HepG2 (cell line): ENCODE measurements at regions not wholly inside any gene's neighbourhood (a gene's known extent, or its start where the extent isn't known, plus 50 kb on each side); places are given as distances from the start of the nearest gene placed in this dataset.

Experiments
- ATAC-seq: fragments of 200-7000 bp; cut with Tn5 transposase; 3 replicates; pipeline ENCODE4 v1.9.1; 2020; ENCODE audit warnings: mild to moderate bottlenecking, moderate library complexity
- BruUV-seq: library from RNA; stranded (reverse); fragments of 400-500 nt; replicated peaks from 2 replicates; lab custom pipeline; 2021; lab: Mats Ljungman, UMichigan
- CTCF ChIA-PET: fragments of 300-600 bp; formaldehyde crosslinking; extraction: SDS; loops from one replicate; lab custom pipeline; 2021; ENCODE audit warnings: low total read pairs, inconsistent platforms, low intra/inter-chr PET ratio; lab: Yijun Ruan, JAX
- POLR2A ChIA-PET: fragments of 350-600 bp; sonication (Branson Sonifier 250); formaldehyde crosslinking; loops from one replicate; lab custom pipeline; 2020; ENCODE audit warnings: antibody characterized with exemption, inconsistent platforms; lab: Yijun Ruan, JAX
- DNase-seq: peaks from one replicate; pipeline ENCODE4 v3.0.0-alpha.2; 2015; ENCODE audit warnings: low spot score
- FAIRE-seq: peaks from 3 replicates; lab custom pipeline; 2011; peaks lifted over from hg19 to GRCh38; lab: Jason Lieb, UNC
- H2AFZ ChIP-seq: one replicate; pipeline ENCODE4 v1.6.1; 2011; ENCODE audit warnings: low read length, inconsistent platforms
- H3K27ac ChIP-seq: fragments of 300-600 bp; 3 replicates; pipeline ENCODE4 v1.8.0; 2011; ENCODE audit warnings: mixed run types, mild to moderate bottlenecking, mixed read lengths, low read length, inconsistent platforms; ENCODE audit not compliant: insufficient read depth; ENCODE audit errors: extremely low read length
- H3K27me3 ChIP-seq, 2 experiments: fragments of 200-600 bp in 1 of 2; 2 replicates in 1 of 2; 3 replicates in 1 of 2; pipeline versions ENCODE4 v1.6.0 to v1.8.0; 2011; ENCODE audit warnings: low read length in 2 of 2, mild to moderate bottlenecking in 2 of 2, moderate library complexity in 2 of 2, inconsistent platforms in 1 of 2; ENCODE audit not compliant: insufficient read depth in 2 of 2, control insufficient read depth in 1 of 2
- H3K36me3 ChIP-seq, 2 experiments: fragments of 200-600 bp in 1 of 2; replicated peaks in 1 of 2; 2 replicates in 1 of 2; 3 replicates in 1 of 2; pipeline versions ENCODE4 v1.5.1 to v1.8.0; 2011; ENCODE audit warnings: low read length in 2 of 2, inconsistent platforms in 1 of 2; ENCODE audit not compliant: insufficient read depth in 2 of 2, control insufficient read depth in 1 of 2
- H3K4me1 ChIP-seq: 2 replicates; pipeline ENCODE4 v1.5.1; 2012; ENCODE audit warnings: low read length, inconsistent platforms; ENCODE audit not compliant: insufficient read depth
- H3K4me2 ChIP-seq: 2 replicates; pipeline ENCODE4 v1.6.0; 2011; ENCODE audit warnings: low read depth, low read length, inconsistent platforms
- H3K4me3 ChIP-seq, 3 experiments: fragments of 200-600 bp in 1 of 3; sonication (generic), shearing (Covaris generic) in 1 of 3; replicated peaks in 1 of 3; 2 replicates each; pipeline ENCODE4 v1.5.1; 2011 to 2016; ENCODE audit warnings: low read length in 3 of 3, inconsistent platforms in 2 of 3, low read depth in 2 of 3, mild to moderate bottlenecking in 2 of 3, control low read depth in 1 of 3, mixed read lengths in 1 of 3; ENCODE audit not compliant: insufficient read depth in 1 of 3
- H3K79me2 ChIP-seq: one replicate; pipeline ENCODE4 v1.6.1; 2011; ENCODE audit warnings: low read length, inconsistent platforms; ENCODE audit not compliant: insufficient read depth
- H3K9ac ChIP-seq: 2 replicates; pipeline ENCODE4 v1.6.0; 2011; ENCODE audit warnings: mild to moderate bottlenecking, low read depth, low read length, inconsistent platforms; ENCODE audit not compliant: insufficient read depth
- H3K9me3 ChIP-seq: 2 replicates; pipeline ENCODE4 v1.5.1; 2012; ENCODE audit warnings: mild to moderate bottlenecking, low read length
- H4K20me1 ChIP-seq: 2 replicates; pipeline ENCODE4 v1.6.0; 2011; ENCODE audit warnings: inconsistent platforms, mild to moderate bottlenecking, low read length, moderate library complexity; ENCODE audit not compliant: insufficient read depth
- ADNP ChIP-seq: sonication (generic); formaldehyde crosslinking; IDR thresholded peaks from 2 replicates; pipeline ENCODE4 v1.4.0; 2020; ENCODE audit warnings: missing genetic modification reagents
- FOSL1 ChIP-seq: sonication (generic); formaldehyde crosslinking; IDR thresholded peaks from 2 replicates; pipeline ENCODE4 v1.9.0; 2021; ENCODE audit warnings: missing genetic modification reagents, borderline replicate concordance
- GTF3A ChIP-seq: sonication (generic); formaldehyde crosslinking; conservative IDR thresholded peaks from 2 replicates; pipeline ENCODE4 v1.4.0; 2020; ENCODE audit warnings: mild to moderate bottlenecking, missing genetic modification reagents
- HHEX ChIP-seq: IDR thresholded peaks from 2 replicates; pipeline ENCODE4 v1.6.1; 2016; ENCODE audit warnings: control low read depth
- HIVEP1 ChIP-seq: sonication (generic); formaldehyde crosslinking; IDR thresholded peaks from 2 replicates; pipeline ENCODE4 v1.4.0; 2020; ENCODE audit warnings: mild to moderate bottlenecking, missing genetic modification reagents
- HNRNPUL1 ChIP-seq: fragments of 200-400 bp; formaldehyde crosslinking; IDR thresholded peaks from 2 replicates; pipeline ENCODE4 v1.6.1; 2017; ENCODE audit warnings: low read depth, mild to moderate bottlenecking, low read length, moderate library complexity
- MAFF ChIP-seq: IDR thresholded peaks from 2 replicates; pipeline ENCODE4 v1.6.1; 2011; ENCODE audit warnings: low read depth, low read length, improper control_type of control experiment
- MAFK ChIP-seq, 2 experiments: IDR thresholded peaks in 1 of 2; conservative IDR thresholded peaks in 1 of 2; 2 replicates each; pipeline ENCODE4 v1.6.1; 2011; ENCODE audit warnings: improper control_type of control experiment in 2 of 2, low read length in 2 of 2
- MNT ChIP-seq: fragments of 450-650 bp; IDR thresholded peaks from 2 replicates; pipeline ENCODE4 v1.6.1; 2016
- ZFP36L2 ChIP-seq: sonication (generic); formaldehyde crosslinking; IDR thresholded peaks from 2 replicates; pipeline ENCODE4 v1.4.0; 2020; ENCODE audit warnings: missing genetic modification reagents
- ZNF44 ChIP-seq: sonication (generic); formaldehyde crosslinking; IDR thresholded peaks from 2 replicates; pipeline ENCODE4 v1.5.1; 2020; ENCODE audit warnings: mild to moderate bottlenecking, missing genetic modification reagents
- ZNF709 ChIP-seq: sonication (generic); formaldehyde crosslinking; IDR thresholded peaks from 2 replicates; pipeline ENCODE4 v1.5.0; 2020; ENCODE audit warnings: mild to moderate bottlenecking, missing genetic modification reagents
- ZNF780A ChIP-seq: sonication (generic); formaldehyde crosslinking; IDR thresholded peaks from 2 replicates; pipeline ENCODE4 v1.8.0; 2022; ENCODE audit warnings: mild to moderate bottlenecking, missing genetic modification reagents, moderate library complexity
- in situ Hi-C: cut with HindIII; loops from 2 replicates; pipeline ENCODE4 v1.10.0; 2017; ENCODE audit warnings: low pct_unique_long_range_greater_than_20kb; ENCODE audit not compliant: extremely low pct_ligation_motif_present
- intact Hi-C: fragments of 100-400 bp; cut with micrococcal nuclease; formaldehyde crosslinking; loops from one replicate; pipeline ENCODE4 v1.10.0; 2022; ENCODE audit not compliant: unreplicated experiment
- TF ChIP-seq, protein P1 (sequence below): sonication (generic); formaldehyde crosslinking; IDR thresholded peaks from 2 replicates; pipeline ENCODE4 v1.9.0; 2021; ENCODE audit warnings: missing genetic modification reagents, borderline replicate concordance
- TF ChIP-seq, protein P2 (sequence below): sonication (generic); formaldehyde crosslinking; IDR thresholded peaks from 2 replicates; pipeline ENCODE4 v1.8.0; 2022; ENCODE audit warnings: missing genetic modification reagents, low read depth, mild to moderate bottlenecking, borderline replicate concordance

DNA sequence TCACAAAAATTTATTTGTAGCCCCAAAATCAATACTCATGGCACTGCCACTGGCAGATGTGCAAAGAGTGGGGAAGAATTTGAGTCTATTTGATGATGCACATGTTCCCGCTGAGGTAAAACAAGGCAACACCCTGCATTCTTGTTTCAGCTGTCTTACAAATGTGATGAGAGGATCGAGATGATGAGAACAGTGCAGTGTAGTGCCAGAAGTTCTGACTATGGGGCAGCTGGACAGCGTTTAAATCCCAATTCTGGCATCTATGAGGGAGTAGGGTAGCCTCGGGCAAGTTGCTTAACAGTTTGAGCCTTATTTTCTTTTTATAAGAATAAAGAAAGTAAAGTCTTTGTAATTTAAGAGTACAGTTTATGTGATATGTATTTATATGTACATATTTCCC is 296.7 kb upstream of the FKBP1C start (continued):
- TF ChIP-seq, protein P1, sequence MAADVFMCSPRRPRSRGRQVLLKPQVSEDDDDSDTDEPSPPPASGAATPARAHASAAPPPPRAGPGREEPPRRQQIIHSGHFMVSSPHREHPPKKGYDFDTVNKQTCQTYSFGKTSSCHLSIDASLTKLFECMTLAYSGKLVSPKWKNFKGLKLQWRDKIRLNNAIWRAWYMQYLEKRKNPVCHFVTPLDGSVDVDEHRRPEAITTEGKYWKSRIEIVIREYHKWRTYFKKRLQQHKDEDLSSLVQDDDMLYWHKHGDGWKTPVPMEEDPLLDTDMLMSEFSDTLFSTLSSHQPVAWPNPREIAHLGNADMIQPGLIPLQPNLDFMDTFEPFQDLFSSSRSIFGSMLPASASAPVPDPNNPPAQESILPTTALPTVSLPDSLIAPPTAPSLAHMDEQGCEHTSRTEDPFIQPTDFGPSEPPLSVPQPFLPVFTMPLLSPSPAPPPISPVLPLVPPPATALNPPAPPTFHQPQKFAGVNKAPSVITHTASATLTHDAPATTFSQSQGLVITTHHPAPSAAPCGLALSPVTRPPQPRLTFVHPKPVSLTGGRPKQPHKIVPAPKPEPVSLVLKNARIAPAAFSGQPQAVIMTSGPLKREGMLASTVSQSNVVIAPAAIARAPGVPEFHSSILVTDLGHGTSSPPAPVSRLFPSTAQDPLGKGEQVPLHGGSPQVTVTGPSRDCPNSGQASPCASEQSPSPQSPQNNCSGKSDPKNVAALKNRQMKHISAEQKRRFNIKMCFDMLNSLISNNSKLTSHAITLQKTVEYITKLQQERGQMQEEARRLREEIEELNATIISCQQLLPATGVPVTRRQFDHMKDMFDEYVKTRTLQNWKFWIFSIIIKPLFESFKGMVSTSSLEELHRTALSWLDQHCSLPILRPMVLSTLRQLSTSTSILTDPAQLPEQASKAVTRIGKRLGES, result no peak
- no peak for TF ChIP-seq ZNF780A
- TF ChIP-seq GTF3A (CRISPR knock-in tag), result no peak
- TF ChIP-seq ZNF44, result no peak
- TF ChIP-seq HNRNPUL1, result no peak
- no peak for TF ChIP-seq ADNP (CRISPR knock-in tag)
- no peak for TF ChIP-seq ZNF709 (CRISPR knock-in tag)
- no peak for TF ChIP-seq FOSL1
- no peak for TF ChIP-seq HIVEP1 (CRISPR knock-in tag)
- no peak for TF ChIP-seq ZFP36L2 (CRISPR knock-in tag)

GRCh38 chr6:62923728-62924127 is 287.5 kb upstream of the FKBP1C start:
- Histone ChIP-seq H3K27ac (no peak overlapping the region), H3K79me2 (no peaks in the 10 kb centered on the region), H3K27me3 (no peaks in the 10 kb centered on the region), H3K4me3 (no peak overlapping the region), H3K4me2 (no peak overlapping the region), H3K4me1 (no peaks in the 10 kb centered on the region), H4K20me1 (no peaks in the 10 kb centered on the region)
- intact Hi-C loops, result no loop called here
- FAIRE-seq, result no peak
- no peak for TF ChIP-seq HHEX (CRISPR knock-in tag)
- TF ChIP-seq, protein P2, sequence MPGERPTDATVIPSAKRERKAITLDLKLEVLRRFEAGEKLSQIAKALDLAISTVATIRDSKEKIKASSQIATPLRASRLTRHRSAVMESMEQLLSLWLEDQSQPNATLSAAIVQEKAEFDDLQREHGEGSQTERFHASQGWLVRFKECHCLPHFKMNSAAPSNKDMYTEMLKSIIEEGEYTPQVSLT, result no peak
- TF ChIP-seq MAFK (conservative IDR thresholded peaks at IDR 0.05 in 1 of 2, IDR thresholded peaks at IDR 0.05 in 1 of 2; ENCODE audit: low read length in 2 of 2), result peak; percentile 86 to 95
- peak; percentile 87 for TF ChIP-seq MAFF
- no peak for TF ChIP-seq MNT
- TF ChIP-seq, all 625 proteins: peak for 2
- DNase-seq (no peak), ATAC-seq (no peak)
- no TSS peak for BruUV-seq
- Histone ChIP-seq H3K9ac (no peak overlapping the region), H3K36me3 (no peaks in the 10 kb centered on the region), H2AFZ (no peak overlapping the region), H3K9me3 (no peaks in the 10 kb centered on the region)
- in situ Hi-C loops, result no loop called here
- ChIA-PET POLR2A (no interaction called here), CTCF (no interaction called here)
